Testis (tissue), 2 donors: ENCODE measurements at regions not wholly inside any gene's neighbourhood (a gene's known extent, or its start where the extent isn't known, plus 50 kb on each side); places are given as distances from the start of the nearest gene placed in this dataset.

Experiments
- CTCF ChIP-seq, 3 experiments: fragments of 450-650 bp in 2 of 3; fragments of 200-600 bp in 1 of 3; sonication (generic) in 1 of 3; IDR thresholded peaks; one replicate each; pipeline ENCODE4 v1.5.1; 2016 to 2019; ENCODE audit warnings: antibody characterized with exemption in 3 of 3, mild to moderate bottlenecking in 2 of 3, moderate library complexity in 1 of 3
- POLR2A ChIP-seq: fragments of 450-650 bp; IDR thresholded peaks from one replicate; pipeline ENCODE4 v1.6.1; 2017; ENCODE audit warnings: antibody characterized with exemption, mild to moderate bottlenecking, moderate library complexity

- no peak for TF ChIP-seq CTCF (IDR thresholded peaks at IDR 0.05)
- no peak for TF ChIP-seq POLR2A
Observed at GRCh38 chr2:59674100-59674499, 879.4 kb downstream of the BCL11A start.
